GM12873 (cell line): ENCODE measurements at regions not wholly inside any gene's neighbourhood (a gene's known extent, or its start where the extent isn't known, plus 50 kb on each side); places are given as distances from the start of the nearest gene placed in this dataset.

Experiments used
- CTCF ChIP-seq: IDR thresholded peaks from 2 replicates; pipeline ENCODE4 v1.5.1; 2012; ENCODE audit warnings: low read depth, mild to moderate bottlenecking, moderate library complexity, low read length, control low read depth; ENCODE audit not compliant: insufficient read depth; ENCODE audit errors: missing control alignments

GRCh38 chr12:46915082-46915481 is 89.3 kb upstream of the SLC38A4 start:
- TF ChIP-seq CTCF, result no peak

GRCh38 chr12:46915836-46916235 is 90.0 kb upstream of the SLC38A4 start:
- TF ChIP-seq CTCF, result no peak

DNA sequence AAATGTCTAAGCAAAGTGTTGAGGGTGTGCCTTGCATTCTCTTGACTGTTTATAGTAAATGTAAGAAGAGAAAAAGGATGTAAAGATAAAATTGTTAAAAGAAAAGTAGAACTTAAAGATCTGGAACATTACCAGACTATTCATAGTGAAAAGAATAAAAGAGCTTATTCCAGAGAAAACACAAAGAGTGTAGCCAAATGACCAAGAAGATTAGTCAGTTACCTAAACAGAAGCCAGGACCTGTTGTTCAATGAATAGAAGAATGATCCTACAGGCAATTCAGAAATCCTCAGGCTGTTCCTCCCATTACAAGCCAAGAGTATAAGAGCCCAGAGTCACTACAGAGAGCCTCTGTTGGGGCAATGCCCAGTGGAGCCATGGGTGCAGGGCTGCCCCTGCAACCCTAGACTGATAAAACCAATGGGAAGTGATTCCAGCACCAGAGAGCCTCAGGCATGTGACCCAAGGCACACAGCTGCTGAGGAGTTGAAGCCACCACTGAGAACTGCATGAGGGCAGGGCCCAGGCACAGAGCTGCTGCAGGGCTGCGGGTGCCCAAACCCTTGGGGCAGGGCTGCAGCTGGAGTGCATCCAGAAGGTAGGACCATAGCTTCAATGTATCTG is 91.1 kb upstream of the SLC38A4 start:
- no peak for TF ChIP-seq CTCF

DNA sequence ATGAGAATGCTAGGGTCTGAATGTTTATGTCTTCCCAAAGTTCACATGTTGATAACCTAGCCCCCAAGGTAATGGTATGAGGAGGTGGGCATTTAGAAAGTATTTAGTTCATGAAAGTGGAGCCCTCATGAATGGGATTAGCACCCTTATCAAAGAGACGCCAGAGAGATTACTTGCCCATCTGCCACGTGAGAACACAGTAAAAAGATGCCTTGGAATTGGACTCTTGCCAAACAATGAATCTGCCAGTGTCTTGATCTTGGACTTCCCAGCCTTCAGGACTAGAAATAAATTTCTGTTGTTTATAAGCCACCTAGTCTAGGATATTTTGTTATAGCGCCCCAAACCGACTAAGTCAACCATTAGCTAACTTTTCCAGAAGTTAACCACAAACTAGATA is 92.0 kb upstream of the SLC38A4 start:
- TF ChIP-seq CTCF, result no peak

DNA sequence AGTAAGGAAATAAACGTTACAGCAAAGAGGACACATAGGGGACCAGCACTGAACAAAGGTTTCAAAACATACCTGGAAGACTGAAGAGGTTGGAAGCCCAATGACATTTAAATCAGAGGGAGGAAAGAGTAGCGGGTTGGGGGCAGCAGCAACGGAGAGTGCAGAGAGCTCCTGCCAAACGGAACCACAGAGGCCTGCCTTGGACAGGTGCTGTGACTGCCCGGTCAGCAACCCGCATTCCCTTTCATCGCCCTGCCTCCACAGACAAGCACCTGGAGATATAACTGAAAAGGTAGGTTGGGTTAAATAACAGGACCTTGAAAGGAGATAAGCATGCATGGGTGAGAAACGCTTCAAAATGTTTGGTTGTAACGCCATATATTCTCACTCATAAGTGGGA is 92.8 kb upstream of the SLC38A4 start:
- no peak for TF ChIP-seq CTCF

DNA sequence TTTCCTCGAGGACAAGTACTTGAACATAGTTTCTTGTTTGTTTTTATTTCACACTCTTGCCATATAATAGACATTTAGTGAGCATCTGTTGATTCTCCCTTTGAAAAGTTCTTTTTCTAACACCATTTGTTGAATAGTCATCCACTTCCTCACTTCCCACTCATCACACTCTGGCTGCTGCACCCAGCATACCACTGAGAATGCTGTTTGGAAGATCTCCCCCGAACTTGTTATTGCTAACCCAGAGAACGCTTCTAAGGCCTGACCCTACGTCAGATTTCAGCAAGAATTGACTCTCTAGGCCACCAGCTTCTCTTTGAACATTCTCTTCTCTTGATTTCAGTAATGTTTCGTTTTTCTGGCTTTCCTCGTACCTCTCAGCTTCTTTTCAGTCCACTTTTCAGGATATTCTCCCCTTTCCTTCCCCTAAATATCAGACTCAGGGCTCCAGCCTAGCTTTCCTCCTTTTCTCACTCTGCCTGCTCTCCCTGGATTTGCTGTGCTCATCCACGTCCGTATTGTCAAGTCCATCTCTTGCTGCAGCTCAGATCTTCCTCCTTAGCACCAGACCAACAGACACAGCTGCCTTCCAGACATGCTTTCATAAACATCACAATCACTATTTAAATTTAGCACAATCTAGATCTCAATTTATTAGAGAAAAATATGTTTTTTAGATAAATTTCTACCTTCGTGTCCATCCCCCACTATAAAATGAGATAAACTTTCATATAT is 94.0 kb upstream of the SLC38A4 start:
- no peak for TF ChIP-seq CTCF

GRCh38 chr12:46920499-46920898 is 94.7 kb upstream of the SLC38A4 start:
- no peak for TF ChIP-seq CTCF
